Ishikawa (cell line): ENCODE measurements at regions not wholly inside any gene's neighbourhood (a gene's known extent, or its start where the extent isn't known, plus 50 kb on each side); places are given as distances from the start of the nearest gene placed in this dataset.
A peak's percentile ranks its signal among the peaks of the same experiment; 100 is the strongest.

Experiments used
- CEBPB ChIP-seq: IDR thresholded peaks from 2 replicates; pipeline ENCODE4 v1.6.1; 2012
- CREB1 ChIP-seq: IDR thresholded peaks from 2 replicates; pipeline ENCODE4 v1.6.1; 2012; ENCODE audit warnings: low read depth
- EGR1 ChIP-seq: IDR thresholded peaks from 2 replicates; pipeline ENCODE4 v1.6.1; 2012
- EP300 ChIP-seq: IDR thresholded peaks from 2 replicates; pipeline ENCODE4 v1.6.1; 2012; ENCODE audit warnings: borderline replicate concordance
- FOXM1 ChIP-seq: IDR thresholded peaks from 2 replicates; pipeline ENCODE4 v1.6.1; 2012; ENCODE audit warnings: low read depth, borderline replicate concordance
- NFIC ChIP-seq: IDR thresholded peaks from 2 replicates; pipeline ENCODE4 v1.6.1; 2012
- RAD21 ChIP-seq: IDR thresholded peaks from 2 replicates; pipeline ENCODE4 v1.6.1; 2012; ENCODE audit warnings: low read depth
- TAF1 ChIP-seq: IDR thresholded peaks from 2 replicates; pipeline ENCODE4 v1.6.1; 2012; ENCODE audit warnings: low read depth, mild to moderate bottlenecking
- TCF12 ChIP-seq: IDR thresholded peaks from 2 replicates; pipeline ENCODE4 v1.6.1; 2012; ENCODE audit warnings: low read depth
- TEAD4 ChIP-seq: IDR thresholded peaks from 2 replicates; pipeline ENCODE4 v1.6.1; 2012
- YY1 ChIP-seq: IDR thresholded peaks from 2 replicates; pipeline ENCODE4 v1.6.1; 2012; ENCODE audit warnings: low read depth
- ZBTB7A ChIP-seq: IDR thresholded peaks from 2 replicates; pipeline ENCODE4 v1.6.1; 2012; ENCODE audit warnings: low read depth
- TF ChIP-seq, protein P1 (sequence below): IDR thresholded peaks from 2 replicates; pipeline ENCODE4 v1.6.1; 2012
- TF ChIP-seq, protein P2 (sequence below): IDR thresholded peaks from 2 replicates; pipeline ENCODE4 v1.6.1; 2012
- TF ChIP-seq, protein P3 (sequence below): IDR thresholded peaks from 2 replicates; pipeline ENCODE4 v1.6.1; 2012; ENCODE audit warnings: low read depth, mild to moderate bottlenecking

DNA sequence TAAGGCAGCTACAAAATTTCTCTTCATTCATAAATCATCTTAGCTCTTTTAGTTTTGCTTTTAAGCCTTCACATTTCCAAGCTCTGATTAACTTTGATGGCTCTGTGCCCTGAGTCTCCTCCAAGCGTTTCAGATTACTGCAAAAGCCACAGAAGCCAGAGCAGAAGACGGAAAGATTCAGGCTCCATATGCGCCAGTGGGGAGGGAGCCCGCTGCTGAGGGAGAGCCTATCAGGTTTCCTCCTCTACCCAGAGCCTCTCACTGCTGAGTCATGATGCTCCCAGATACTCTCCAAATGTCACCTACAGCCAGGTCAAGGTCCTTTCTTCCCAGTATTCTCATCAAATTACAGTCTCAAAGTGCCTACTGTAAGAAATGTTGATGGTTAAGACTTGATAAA lies 193.6 kb downstream of the RAP2A start:
- TF ChIP-seq TCF12 (peak; percentile 20; the same call in 1 of the 2 replicates), YY1 (peak; percentile 31; the same call in 1 of the 2 replicates), EP300 (no peak; the same call in 1 of the 2 replicates), NFIC (peak; percentile 52)
- TF ChIP-seq, protein P1, sequence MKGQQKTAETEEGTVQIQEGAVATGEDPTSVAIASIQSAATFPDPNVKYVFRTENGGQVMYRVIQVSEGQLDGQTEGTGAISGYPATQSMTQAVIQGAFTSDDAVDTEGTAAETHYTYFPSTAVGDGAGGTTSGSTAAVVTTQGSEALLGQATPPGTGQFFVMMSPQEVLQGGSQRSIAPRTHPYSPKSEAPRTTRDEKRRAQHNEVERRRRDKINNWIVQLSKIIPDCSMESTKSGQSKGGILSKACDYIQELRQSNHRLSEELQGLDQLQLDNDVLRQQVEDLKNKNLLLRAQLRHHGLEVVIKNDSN, result no peak

DNA sequence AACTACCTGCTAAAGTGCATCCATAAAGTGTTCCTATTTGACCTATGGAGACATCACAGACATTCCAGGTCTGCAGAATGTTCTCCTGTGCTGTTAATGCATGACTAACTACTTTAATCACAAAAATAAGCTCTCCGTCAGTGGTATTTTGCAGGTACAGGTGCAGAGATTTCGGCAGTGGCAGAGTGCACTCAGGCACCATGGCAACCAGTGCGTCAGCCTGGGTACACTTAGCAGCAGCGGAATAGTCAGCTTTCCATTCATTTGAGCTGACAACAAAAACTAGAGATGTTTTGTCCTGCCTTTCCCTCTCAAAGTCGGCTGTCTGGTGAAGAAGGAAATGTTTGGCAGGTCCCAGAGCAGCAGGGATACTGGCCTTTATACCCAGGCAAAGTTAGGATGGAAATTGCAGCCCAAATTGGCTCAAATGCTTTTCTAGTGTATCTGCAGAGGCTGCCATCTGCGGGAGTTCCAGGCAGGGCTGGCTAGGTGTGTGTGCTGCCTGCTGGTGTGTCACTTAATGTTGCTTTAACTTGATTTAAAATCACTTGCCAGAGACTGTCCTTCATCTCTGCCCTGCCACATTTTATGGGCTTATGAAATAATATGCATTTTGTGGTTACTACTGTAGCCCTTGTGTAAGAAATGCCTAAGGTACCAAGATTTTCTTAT lies 195.8 kb downstream of the RAP2A start:
- no peak for TF ChIP-seq CREB1
- TF ChIP-seq, protein P2, sequence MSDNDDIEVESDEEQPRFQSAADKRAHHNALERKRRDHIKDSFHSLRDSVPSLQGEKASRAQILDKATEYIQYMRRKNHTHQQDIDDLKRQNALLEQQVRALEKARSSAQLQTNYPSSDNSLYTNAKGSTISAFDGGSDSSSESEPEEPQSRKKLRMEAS, result no peak
- TF ChIP-seq FOXM1, result no peak
- TF ChIP-seq, protein P3, sequence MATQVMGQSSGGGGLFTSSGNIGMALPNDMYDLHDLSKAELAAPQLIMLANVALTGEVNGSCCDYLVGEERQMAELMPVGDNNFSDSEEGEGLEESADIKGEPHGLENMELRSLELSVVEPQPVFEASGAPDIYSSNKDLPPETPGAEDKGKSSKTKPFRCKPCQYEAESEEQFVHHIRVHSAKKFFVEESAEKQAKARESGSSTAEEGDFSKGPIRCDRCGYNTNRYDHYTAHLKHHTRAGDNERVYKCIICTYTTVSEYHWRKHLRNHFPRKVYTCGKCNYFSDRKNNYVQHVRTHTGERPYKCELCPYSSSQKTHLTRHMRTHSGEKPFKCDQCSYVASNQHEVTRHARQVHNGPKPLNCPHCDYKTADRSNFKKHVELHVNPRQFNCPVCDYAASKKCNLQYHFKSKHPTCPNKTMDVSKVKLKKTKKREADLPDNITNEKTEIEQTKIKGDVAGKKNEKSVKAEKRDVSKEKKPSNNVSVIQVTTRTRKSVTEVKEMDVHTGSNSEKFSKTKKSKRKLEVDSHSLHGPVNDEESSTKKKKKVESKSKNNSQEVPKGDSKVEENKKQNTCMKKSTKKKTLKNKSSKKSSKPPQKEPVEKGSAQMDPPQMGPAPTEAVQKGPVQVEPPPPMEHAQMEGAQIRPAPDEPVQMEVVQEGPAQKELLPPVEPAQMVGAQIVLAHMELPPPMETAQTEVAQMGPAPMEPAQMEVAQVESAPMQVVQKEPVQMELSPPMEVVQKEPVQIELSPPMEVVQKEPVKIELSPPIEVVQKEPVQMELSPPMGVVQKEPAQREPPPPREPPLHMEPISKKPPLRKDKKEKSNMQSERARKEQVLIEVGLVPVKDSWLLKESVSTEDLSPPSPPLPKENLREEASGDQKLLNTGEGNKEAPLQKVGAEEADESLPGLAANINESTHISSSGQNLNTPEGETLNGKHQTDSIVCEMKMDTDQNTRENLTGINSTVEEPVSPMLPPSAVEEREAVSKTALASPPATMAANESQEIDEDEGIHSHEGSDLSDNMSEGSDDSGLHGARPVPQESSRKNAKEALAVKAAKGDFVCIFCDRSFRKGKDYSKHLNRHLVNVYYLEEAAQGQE, result no peak
- TF ChIP-seq ZBTB7A, result no peak
- no peak for TF ChIP-seq EGR1
- no peak for TF ChIP-seq YY1
- no peak for TF ChIP-seq TCF12
- TF ChIP-seq RAD21, result no peak
- TF ChIP-seq TAF1, result no peak
- TF ChIP-seq, protein P1, result no peak
- no peak for TF ChIP-seq CEBPB
- no peak for TF ChIP-seq NFIC
- TF ChIP-seq EP300, result no peak
- no peak for TF ChIP-seq TEAD4

DNA sequence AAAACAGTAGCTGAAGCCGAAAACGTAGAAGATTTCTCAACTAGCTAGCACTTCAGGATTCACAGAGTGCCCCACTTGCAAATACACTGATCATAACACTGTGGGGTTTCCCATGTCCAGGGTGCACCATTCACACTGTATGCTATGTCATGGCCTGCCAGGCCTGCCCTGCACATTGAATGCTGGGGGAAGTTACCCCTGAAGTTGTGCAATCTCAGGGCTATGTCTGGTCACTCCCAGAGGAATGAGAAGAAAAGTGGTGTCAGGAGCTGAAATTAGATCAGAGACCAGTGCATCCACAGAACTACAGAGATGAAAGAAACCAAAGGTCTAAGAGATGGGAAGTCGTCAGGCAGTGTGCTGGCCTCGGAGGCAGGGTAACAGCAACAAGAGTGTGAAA lies 196.8 kb downstream of the RAP2A start:
- no peak for TF ChIP-seq YY1
- TF ChIP-seq, protein P2, result no peak
- TF ChIP-seq NFIC, result no peak
- no peak for TF ChIP-seq EP300
- no peak for TF ChIP-seq FOXM1
- TF ChIP-seq TCF12, result no peak
- TF ChIP-seq, protein P3, result no peak
- TF ChIP-seq TAF1, result no peak
- TF ChIP-seq RAD21, result no peak
- no peak for TF ChIP-seq CREB1

DNA sequence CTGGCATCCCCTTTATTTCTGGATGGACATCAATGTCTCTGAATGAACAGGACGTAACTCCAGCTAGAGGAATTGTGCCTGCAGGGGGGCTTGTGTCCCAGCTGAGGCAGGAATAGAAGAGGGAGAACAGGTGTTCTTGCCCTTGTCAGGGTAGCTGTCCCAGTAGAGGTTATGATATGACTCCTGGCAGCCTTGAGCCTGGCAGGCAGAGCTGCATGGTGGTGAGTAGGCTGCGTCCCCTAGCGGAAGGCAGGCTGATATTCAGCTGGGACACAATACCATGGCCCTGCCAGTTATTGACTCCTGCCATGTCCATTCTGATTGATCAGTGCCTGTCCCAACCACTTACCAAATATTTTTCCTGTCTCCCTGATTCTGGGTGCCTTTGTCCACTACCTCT lies 197.2 kb downstream of the RAP2A start:
- TF ChIP-seq RAD21 (peak; percentile 18; the same call in 1 of the 2 replicates), EGR1 (no peak)

DNA sequence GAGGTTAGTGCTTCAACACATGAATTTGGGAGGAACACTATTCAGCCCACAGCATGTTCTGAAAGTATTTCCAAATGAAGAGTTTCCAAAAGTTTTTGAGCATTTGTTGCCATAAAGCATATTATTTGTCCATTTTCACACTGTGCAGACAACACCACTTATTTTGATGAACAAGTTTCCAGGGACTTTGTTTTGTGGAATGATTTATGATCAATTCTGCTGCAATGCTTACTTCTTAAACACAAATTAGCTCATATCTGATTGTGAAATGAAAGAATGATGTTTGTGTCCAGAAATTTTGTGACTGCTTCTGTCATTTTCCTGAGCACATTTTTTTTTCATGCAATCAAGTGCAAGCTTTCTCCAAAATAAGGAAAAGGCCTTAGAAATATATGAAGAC lies 205.3 kb downstream of the RAP2A start:
- no peak for TF ChIP-seq EGR1
- TF ChIP-seq, protein P1, result no peak
- TF ChIP-seq NFIC, result no peak

DNA sequence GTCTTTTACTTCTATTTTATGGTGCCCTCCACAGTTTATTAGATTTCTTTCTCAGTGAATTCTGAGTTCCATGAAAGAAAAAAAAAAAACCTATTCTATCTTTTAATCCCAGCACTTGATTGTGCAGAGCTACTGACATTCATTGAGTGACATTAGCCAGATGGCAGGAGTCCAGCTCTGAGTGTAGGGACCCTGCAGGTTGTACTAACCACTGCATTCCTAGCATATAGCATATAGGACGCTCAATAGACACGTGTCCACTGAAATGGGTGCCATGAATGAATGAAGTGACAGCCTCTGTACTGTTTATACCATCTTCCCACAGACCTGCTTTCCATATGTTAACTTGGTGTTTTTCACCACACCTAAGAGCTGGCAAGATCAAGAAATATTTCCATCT lies 206.3 kb downstream of the RAP2A start:
- TF ChIP-seq FOXM1, result no peak
- TF ChIP-seq CEBPB, result no peak
- TF ChIP-seq, protein P1, result no peak
- TF ChIP-seq RAD21, result no peak
- no peak for TF ChIP-seq YY1
